HG03354 (cell line): ENCODE measurements at regions not wholly inside any gene's neighbourhood (a gene's known extent, or its start where the extent isn't known, plus 50 kb on each side); places are given as distances from the start of the nearest gene placed in this dataset.

Source experiments
- ATAC-seq: cut with Tn5 transposase; IDR thresholded peaks from one replicate; pipeline ENCODE4 v1.9.1; 2021; ENCODE audit warnings: mild to moderate bottlenecking; ENCODE audit not compliant: unreplicated experiment, poor library complexity, severe bottlenecking

DNA sequence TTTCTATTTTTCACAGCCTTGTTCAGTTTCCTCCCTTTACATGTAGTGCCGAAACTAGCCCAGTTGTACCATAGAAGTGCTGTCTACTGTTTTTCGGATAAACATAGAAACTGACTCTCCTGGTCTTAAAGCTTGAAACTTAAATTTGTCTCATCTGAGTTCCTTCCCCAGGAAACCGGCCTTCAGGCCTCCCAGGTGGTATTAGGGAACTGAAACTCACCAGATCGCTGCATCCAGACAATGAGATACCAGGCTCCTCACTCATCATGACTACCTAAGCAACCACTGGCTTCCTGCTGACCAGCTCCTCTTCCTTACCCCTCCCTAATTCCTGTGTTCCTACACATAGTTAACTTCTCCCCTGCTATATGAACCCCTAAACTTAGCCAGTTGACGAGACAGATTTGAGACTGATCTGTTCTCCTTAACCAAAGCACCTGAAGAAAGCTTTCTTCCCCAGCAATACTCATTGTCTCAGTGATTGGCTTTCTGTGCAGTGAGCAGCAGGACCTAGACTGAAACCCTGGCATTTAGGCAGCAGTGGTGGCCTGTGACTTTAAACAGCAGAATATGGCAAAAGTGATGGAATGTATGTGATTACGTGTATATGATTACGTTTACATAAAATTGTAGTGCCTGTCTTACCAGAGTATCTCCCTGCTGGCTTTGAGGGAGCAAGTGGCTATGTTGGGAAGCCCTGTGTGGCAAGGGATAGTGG lies 959.1 kb upstream of the LCORL start:
- peak; percentile 93 for ATAC-seq

DNA sequence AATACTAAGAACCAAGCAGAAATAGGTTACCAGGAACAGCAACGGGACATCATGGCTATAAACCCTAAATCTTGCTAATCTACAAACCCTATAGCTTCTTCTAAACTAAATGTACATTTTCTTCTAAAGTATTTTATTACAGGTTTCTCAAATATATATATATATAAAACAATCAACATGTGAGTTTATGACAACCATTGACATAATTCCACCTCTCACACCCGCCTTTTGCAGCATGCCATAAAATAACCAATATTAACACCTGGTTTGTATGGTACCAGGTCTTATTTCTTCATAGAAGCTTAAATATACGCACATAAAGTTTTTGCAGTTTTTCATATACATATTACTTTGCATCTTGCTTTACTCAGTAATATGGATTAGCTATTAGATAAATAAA lies 955.3 kb upstream of the LCORL start:
- ATAC-seq, result no peak

DNA sequence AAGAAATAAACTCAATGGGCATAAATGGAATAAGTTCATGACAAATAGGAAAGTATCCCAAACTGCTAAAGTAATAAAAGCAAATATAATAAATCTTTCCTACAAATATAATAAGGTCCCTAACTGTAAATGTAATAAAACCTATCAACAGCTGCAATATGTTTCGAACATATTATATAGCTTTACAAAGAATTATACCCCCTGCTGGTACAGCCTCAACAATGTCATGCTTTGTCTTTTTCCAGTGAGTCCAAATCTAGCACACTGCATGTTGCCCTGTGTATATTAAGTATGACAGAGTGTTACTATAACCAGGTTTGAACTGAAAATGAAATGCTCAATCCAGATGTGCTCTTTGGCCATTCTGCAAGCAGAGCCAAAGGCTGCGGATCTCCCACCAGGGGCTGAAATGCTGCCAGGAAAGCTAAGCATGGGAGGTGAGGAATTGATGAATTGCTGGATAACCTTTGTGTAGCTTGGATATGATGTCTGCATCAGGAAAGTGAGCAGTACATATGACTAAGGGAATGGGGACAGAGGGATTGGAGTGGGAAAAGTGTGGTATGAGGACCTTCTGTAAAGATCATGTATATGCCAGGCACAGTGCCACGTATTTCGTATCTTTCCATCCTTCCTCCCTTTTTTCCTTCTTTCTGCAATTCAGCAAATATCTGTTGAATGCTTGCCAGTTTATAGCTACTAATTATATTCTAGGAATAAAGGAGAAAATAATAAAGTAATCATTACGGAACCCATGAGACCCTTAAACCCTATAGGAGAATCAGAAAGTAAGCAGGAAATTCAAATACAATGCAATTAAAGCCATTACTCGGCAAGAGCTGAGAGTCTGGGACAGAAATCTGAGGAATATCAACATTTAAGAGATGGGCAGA lies 954.6 kb upstream of the LCORL start:
- ATAC-seq, result no peak

DNA sequence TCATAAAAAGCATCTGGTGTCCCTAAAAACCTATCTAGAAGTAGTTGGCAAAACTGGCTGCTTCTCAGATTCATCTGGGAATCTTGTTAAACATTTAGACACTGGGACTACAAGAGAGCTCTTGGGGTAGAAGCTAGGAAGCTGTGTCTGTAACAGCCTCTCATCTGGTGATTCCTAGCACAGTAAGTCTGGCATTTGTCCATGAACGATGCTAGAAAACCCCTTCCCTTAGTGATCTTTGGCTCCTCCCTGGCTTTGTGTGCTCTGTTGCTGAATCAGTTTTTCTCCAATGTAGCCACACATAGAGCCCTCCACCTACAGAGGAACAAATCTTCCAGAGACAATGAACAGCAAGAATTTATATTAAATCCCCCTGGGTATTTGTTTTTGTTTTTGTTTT lies 951.7 kb upstream of the LCORL start:
- no peak for ATAC-seq

DNA sequence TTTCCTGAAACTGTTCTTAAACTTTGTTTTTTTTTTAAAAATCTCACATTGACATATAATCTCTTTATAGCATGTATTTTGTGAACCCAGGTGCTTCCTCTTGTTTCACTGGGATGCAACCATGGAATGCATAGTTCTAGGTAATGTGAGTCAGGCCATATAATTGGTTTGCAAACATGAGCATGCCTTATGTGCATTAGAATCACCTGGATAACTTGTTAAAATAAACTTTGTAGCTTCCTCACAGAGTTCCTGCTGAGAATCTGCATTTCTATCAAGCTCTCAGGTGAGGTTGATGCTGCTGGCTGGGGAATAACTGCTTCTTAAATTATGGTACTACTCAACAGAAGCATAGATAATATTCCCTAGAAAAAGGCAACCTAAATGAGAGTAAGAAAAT lies 940.3 kb upstream of the LCORL start:
- ATAC-seq, result no peak

DNA sequence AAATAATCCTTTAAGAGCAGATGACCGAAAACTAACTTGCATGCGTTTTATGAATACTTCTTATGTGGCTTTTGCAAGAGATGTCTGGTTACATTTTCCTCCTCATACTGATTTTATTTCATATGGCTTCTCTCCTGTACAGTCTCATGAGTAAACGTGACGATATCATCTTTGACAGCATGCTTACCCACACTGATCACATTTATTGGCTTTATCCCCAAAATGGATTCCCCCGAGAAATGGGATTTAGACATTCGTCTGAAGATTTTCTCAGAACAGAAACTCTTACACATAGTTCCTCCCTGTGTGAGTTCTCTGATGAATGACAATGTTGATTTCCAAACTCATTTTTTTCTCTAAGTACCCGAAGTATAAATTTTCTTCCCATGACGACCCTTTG lies 939.7 kb upstream of the LCORL start:
- ATAC-seq, result no peak

DNA sequence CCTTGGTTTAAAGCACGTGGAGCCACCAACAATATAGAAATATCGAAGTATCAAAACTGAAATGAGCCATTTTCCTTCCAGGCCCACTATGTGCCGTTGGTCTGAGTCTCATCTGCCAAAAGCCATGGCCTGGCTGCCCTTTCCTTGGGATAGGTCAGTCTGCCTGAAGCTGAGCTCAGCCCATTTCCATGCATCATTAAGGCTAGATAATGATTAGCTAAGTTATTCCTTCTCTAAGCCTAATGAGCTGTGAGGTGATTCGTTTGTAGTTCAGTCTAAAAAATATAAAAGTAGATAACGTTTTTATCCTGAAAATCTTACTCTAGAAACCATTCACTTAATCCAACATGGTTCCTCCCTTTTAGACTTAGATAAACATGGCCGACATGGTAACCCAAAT lies 936.2 kb upstream of the LCORL start:
- ATAC-seq, result no peak

DNA sequence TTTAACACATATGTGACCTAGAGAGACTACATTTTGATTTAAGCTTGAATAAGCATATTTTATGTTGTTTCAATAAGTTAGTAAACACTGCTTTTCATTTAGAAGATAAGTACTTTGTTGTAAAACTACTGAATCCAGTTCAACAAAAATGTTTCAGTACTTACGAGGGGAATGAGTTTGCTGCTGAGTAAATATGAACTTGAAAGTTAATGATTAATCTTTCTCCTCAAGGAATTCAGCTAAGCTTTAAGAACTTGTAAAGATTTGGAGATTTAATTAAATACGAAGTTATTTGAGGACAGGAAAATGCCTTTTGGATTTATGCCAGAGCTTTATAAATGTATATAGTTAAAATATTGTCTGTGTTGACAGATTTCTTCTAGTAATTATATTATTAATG lies 933.0 kb upstream of the LCORL start:
- ATAC-seq, result no peak

DNA sequence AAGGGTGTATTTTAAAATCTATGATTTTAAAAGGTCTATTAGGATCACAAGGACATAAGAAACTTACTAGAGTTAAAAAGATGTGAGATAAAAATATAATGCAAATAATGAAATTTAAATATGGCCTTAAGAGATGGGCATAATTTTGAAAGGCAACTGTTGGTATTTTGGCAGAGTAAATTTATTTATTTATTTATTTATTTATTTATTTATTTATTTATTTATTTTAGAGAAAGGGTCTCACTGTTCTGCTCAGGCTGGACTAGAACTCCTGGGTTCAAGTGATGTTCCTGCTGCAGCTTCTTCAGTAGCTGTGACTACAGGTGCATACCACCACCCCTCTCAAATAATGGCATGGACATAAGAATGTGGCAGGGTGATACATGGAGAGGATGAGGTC lies 932.1 kb upstream of the LCORL start:
- no peak for ATAC-seq

DNA sequence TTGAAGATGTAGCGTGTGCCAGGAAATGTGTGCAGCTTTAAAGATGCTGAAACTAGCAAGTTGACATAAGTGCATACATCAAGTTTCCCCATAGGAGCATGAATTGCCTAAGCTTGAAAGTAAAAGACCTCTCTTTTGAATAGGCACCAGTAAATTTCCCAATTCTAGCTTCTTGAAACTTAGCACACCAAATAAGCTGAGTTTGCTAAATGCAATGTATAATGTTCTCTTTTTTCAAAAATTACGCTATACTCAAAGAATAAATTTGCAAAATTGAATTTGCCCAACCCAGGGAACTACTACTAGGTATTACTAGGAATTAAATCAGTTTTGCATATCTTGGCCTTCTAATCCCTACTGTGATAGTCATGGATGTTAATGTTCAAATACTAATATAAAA lies 923.9 kb upstream of the LCORL start:
- no peak for ATAC-seq

DNA sequence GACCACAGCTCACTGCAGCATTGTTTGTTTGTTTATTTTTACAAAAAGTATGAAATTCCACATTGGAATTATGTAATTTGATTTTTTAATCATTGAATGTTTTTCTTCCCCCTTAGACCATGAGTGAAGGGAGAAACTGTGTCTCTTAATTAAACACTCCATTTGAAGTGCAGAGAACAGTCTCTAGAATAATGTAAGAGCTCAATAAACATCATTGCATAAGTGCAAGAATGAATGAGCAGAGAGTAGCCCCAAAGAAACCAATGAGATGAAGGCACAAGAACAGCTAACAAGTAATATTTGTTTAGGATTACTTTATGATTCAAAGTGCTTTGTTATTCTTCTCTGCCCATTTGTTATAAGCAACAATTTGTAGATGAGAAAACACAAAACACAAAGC lies 921.3 kb upstream of the LCORL start:
- ATAC-seq, result no peak

DNA sequence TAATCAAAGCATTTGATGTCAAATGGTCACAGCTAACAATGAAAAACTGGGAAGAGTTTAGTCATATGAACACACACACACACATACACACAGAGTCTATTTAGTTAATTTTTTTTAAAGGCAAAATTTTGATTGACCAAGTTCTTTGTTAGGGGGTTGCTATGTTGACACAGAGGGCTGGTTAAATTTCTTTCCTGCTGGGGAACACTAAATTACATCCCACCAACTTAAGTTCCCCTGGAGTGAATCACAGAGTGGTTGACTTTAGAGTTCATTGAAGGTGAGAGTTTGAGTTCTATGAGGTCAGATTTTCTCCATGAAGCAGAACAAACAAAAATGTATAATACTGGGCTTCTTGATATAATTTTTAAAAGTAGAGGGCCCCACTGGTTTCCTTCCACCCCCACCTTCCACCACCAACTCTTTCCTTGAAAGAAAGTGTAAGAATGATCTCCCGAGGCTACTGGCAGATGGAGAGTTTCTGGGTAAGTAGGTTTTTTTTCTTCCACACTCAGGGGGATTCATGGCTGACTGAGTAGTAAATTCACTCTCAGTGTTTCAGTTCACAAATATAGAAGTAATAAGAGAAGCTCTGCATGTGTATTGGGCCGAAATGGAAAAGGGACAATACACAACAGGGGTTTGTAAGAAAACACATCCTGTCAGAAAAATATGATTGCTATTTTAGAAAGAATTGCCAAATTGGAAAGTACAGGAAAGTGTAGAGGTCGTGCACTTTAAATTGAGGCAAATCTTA lies 917.0 kb upstream of the LCORL start:
- ATAC-seq, result no peak

DNA sequence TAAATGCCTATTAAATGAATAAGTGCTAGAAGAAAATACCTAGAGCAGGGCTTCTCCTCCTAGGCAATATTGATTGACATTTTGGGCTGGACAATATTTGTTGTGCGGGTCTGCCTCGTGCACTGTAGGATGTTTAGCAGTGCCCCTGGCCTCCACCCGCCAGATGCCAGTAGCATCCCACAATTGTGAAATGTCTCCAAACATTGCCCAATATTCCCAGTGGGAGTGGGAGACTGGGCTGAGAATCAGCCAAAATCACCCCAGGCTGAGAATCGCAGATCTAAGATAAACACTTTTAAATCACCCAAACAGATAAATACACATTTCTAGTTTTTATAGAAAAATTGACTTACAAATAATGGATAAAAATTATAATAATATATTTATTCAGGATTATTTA lies 916.2 kb upstream of the LCORL start:
- ATAC-seq, result no peak

DNA sequence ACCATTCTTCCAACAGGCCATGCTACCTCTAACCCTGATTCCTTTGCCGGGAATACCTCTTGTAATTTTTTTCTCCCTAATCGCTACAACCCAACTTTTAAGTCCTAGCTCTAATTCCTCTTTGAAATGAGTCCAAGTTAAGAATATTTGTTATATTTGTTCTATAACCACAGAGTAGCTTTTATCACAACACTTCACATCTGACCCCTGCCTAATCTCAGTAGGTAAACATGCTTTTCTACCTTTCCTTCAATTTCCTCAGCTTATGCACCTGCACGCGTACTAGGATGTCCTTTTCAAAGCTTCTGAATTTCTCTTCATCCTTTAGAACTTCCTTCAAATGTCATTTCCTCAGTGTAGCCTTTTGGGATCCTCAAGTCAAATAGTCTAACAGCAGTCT lies 915.5 kb upstream of the LCORL start:
- ATAC-seq, result no peak

DNA sequence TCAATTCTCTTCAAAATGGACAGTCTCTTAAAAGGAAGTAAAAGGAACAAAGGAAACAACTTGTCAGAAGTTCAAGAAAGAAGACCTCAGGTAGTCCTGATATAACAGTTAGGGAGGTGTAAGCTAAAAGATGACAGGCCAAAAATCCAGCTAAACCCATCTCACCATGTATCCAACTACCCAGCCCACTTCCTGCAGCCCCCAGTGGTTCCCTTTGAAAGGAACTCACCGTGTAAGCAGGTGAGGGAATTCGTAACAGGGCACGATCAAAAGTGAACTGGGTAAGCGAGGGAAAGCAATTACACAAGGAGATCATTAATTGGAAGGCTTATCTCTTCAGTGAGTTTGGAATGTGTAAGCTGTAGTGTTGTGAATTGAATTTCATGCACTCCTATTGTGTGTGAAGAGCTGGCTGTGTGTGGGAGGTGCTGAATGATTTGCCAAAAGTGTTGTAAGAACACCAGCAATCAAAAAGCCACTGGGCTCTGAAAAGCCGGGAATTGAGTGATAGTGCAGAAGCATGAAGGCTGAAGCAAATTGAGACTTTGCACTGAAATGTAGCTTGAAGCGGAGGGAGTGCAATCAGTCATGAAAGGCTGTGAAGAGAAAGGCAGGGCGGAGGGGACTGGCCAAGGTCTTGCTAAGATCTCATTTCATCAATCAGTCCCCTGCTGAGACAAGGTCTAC lies 914.2 kb upstream of the LCORL start:
- ATAC-seq, result no peak

DNA sequence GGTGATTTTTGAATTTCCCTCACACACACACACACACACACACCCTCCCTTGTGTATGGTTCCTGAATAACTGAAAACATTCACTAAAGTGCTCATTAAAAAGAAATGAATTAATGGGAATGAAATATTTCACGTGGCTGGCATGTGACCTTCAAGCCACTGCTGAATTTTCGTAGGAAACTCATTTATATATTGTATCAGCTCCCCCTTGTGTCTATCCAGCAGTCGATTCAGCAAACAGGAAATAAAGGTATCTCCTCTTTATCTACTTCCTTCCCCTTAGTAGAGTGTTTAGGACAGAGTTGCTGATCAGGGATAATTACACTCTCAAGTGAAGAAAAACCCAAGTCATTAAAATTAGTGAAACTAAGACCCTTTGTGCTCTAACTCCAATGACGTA lies 912.6 kb upstream of the LCORL start:
- ATAC-seq, result no peak

DNA sequence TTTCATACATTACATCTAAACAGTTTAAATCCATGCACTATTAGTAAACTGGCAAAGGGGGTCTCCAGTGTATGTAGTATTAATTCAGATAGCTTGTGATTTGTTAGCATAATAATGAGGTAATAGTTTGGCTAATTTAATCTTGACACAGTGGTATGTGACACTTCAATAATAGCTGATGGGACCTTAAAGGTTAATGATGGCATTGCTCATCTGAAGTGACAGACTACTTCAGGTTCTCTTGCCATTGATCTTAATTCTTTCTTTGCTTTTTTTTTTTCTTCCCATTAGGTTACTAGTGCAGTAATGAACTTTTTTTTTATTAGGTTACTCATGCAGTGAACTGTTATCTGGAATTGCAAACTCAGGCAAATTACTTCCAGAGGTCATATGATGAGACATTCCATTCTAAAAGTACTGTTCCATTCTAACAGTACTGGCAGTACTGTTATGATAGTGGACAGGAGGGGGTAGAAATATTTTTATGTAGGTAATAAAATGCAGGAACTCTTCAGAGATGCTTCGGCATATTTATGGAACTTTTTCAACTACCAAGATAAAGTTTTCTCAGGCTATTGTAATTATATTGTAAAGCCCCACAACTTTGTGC lies 911.3 kb upstream of the LCORL start:
- ATAC-seq, result no peak

DNA sequence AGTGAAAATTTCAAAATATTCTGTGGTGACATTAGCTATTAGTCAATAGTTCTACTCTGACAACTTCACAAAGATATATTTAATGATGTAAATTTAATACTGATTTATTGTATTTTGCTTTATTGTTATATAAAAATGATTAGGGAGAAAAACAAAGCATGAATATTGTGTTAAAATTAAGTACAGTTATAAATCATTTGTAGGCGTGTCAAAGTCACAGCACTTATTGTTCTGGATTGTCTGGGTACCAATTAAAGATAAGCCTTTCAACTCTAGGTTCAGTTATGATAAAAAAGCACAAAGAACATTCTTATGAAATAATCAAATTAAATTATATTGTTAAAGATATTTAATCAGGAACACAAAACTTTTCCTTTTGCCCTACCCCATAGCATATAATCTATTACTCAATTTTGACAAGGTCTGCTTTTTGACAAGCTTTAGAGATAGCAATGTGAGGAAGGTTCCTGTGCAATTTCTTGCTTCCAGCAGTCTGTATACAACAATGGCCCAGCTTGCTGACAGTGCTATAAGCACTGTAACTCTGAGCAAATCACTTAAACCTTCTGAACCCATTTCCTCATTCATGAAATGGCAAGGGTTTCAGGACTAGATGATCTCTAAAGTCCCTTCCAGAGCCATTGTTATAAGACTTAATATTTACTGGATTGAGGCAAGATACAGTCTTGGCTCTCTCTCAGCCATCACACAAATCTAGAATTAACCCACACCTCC lies 910.3 kb upstream of the LCORL start:
- ATAC-seq, result no peak

DNA sequence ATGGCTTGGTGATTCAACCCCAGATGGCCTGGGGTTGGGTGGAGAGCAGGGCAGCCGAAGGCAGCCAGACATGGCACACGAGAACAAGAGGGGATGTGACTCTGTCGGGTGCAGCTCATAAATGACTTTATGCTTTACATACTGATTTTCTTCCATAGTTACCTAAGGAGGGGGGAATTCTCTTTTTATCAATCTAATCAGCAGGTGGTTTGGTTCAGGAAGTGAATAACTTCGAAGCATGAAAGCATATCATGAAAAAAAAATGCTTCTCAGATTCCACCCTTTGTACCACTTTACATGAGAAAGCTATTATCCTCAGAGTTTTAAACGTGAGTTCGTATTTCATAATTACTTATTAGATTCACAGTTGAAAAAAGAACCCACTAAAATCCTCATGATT lies 908.9 kb upstream of the LCORL start:
- no peak for ATAC-seq
